SH-SY5Y (cell line): ENCODE measurements at regions not wholly inside any gene's neighbourhood (a gene's known extent, or its start where the extent isn't known, plus 50 kb on each side); places are given as distances from the start of the nearest gene placed in this dataset.
A peak's percentile ranks its signal among the peaks of the same experiment; 100 is the strongest.

Experiments used
- GATA2 ChIP-seq: IDR thresholded peaks from 2 replicates; pipeline ENCODE4 v1.6.1; 2011; ENCODE audit warnings: mild to moderate bottlenecking, low read depth, low read length
- GATA3 ChIP-seq: IDR thresholded peaks from 2 replicates; pipeline ENCODE4 v1.6.1; 2011; ENCODE audit warnings: low read depth, mild to moderate bottlenecking, low read length, moderate library complexity

GRCh38 chr1:213733705-213734104, 254.1 kb upstream of the PROX1 start:
- TF ChIP-seq GATA2 (peak; percentile 25; the same call in 1 of the 2 replicates), GATA3 (peak; percentile 54)
